Right lobe of liver (tissue), 4 donors: ENCODE measurements at regions not wholly inside any gene's neighbourhood (a gene's known extent, or its start where the extent isn't known, plus 50 kb on each side); places are given as distances from the start of the nearest gene placed in this dataset.

Source experiments
- POLR2A ChIP-seq: fragments of 450-650 bp; IDR thresholded peaks from one replicate; pipeline ENCODE4 v1.6.1; 2017; ENCODE audit warnings: antibody characterized with exemption, mild to moderate bottlenecking
- TF ChIP-seq, protein P1 (sequence below), 4 donors: fragments of 200-600 bp in 3 of 4; fragments of 450-650 bp in 1 of 4; IDR thresholded peaks; one replicate each; pipeline versions ENCODE4 v1.5.1 to v1.8.0; 2016 to 2022; ENCODE audit warnings: antibody characterized with exemption in 4 of 4, mild to moderate bottlenecking in 2 of 4
- donor health status: DM: no; HTN: no; CAD: no.
- donor health status: DM: no; HTN: no; CAD: no.
- donor health status: DM: no; HTN: yes; CAD: no.

DNA sequence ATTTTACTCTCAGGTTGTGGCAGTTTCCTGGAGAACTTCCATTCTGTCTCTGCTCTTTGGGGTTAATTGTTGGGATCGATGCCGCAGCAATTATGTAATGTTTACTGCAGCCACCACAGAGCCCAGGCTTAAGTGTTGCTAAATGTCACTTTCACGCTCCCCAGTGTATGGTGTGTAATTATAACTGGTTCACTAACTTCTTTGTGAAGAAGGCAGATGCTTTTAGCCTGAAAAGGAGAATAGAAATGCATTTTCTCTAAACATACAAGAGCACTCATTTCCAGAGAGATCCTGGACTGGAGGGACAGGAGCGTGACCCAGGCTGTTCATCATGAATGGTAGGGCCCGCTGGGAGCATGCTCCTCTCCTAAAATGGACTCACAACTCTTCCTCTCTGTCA lies 132.2 kb upstream of the PLET1 start:
- TF ChIP-seq, protein P1, sequence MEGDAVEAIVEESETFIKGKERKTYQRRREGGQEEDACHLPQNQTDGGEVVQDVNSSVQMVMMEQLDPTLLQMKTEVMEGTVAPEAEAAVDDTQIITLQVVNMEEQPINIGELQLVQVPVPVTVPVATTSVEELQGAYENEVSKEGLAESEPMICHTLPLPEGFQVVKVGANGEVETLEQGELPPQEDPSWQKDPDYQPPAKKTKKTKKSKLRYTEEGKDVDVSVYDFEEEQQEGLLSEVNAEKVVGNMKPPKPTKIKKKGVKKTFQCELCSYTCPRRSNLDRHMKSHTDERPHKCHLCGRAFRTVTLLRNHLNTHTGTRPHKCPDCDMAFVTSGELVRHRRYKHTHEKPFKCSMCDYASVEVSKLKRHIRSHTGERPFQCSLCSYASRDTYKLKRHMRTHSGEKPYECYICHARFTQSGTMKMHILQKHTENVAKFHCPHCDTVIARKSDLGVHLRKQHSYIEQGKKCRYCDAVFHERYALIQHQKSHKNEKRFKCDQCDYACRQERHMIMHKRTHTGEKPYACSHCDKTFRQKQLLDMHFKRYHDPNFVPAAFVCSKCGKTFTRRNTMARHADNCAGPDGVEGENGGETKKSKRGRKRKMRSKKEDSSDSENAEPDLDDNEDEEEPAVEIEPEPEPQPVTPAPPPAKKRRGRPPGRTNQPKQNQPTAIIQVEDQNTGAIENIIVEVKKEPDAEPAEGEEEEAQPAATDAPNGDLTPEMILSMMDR (IDR thresholded peaks at IDR 0.05), result no peak
- TF ChIP-seq POLR2A, result no peak
